ENCODE measurements at regions not wholly inside any gene's neighbourhood (a gene's known extent, or its start where the extent isn't known, plus 50 kb on each side); places are given as distances from the start of the nearest gene placed in this dataset.

GRCh38 chr14:85344171-85344570 is 185.8 kb upstream of the FLRT2 start:
- TF ChIP-seq CTCF (IDR thresholded peaks at IDR 0.05) (no peak), POLR2A (IDR thresholded peaks at IDR 0.05) (no peak)
